Stimulated activated CD4-positive, alpha-beta T cell treated with anti-CD3 and anti-CD28 coated beads, TNF-alpha, amount 100 ng/mL, for 48 hours (primary cell): ENCODE measurements at regions not wholly inside any gene's neighbourhood (a gene's known extent, or its start where the extent isn't known, plus 50 kb on each side); places are given as distances from the start of the nearest gene placed in this dataset.

Experiments
- DNase-seq, 3 donors: peaks; one replicate each; pipeline ENCODE4 v3.0.0-alpha.2; 2020; ENCODE audit warnings: low read depth in 3 of 3

DNA sequence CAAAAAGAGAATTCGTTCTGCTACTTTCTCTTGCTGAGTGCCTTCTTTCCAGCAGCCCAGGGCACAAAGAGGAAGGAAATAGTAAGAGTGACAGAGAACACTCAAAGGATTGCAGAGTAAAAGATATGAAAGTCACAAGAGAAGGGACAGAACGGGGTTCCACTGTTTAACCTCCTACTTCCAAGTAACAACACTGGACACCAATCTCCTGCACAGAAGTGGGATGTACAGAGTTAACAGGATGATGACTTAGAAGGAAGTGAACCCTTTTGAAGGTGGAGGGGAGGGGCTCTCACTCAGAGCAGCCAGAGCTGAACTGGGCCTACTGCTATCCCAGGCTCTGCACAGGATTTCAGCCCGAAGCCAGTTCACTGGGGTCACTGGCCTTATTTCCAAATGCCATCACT lies 130.1 kb upstream of the PRICKLE2 start:
- DNase-seq = no peak

DNA sequence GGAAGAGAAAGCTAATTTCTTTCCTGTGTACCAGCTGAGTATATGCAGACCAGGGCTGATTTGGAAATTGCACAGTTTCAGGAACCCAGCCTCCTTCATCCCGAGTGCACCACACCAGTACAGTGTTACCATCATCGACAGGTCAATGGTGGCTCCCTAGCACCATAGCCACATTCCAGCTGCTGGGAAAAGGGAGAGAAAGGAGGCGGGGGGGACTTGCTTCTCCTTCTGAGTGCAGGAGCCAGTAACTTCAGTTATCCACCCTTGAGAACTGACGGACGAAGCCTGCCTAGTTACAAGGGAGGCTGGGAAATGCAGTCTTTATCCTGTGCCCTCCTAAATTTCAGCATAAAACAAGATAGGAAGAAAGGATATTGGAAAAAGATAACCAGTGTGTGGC lies 129.7 kb upstream of the PRICKLE2 start:
- DNase-seq = no peak

DNA sequence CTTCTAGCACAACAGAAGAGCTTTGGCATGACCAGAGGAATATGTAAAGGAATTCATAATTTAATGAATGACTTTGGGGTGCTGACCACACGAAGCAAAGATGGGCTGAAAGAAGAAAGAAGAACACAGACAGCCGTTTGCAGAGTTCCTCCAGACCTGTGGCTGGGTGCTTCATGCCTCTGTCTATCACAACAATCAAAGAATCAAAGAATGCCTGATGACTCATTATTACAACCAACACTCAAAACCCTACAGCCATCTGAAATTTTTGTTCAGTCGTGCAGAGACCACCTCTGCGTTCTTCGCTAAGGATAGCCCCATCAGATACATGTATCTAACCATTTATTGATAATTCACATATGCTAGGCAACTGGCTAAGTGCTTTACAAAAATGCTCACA lies 129.0 kb upstream of the PRICKLE2 start:
- no peak for DNase-seq

DNA sequence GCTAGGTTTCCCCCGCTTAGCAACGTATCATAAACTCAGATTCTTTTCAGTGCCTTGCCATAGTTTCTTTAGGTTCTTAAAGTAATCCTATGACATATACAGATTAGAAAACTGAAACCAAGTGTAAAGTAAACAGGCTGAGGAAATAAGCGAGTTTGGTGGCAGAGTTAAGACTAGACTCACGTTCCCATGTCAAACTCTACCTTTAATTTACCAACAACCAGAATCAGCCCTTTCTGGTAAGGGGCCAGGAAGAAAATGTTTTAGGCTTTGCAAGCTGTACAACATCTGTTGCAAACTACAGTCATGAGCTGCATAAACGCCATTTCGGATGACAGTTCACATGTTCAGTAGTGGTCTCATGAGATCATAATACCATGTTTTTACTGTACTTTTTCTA lies 128.0 kb upstream of the PRICKLE2 start:
- no peak for DNase-seq

DNA sequence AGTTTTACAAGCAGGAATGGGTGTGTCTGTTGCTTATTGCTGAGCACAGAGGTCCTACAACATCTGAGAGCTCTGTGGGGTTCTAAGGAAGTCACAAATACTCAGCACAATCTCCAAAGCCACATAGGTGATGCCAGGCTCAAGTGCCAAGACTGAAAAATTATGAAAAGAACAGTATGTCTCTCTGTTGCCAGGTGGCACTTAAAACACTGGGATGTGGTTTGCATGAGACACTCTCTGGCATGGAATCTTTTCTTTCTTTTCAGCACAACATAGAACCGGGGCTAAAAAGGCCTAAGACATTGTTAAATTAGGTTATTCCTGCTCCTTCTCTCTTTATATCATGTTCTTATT lies 127.3 kb upstream of the PRICKLE2 start:
- DNase-seq = no peak

DNA sequence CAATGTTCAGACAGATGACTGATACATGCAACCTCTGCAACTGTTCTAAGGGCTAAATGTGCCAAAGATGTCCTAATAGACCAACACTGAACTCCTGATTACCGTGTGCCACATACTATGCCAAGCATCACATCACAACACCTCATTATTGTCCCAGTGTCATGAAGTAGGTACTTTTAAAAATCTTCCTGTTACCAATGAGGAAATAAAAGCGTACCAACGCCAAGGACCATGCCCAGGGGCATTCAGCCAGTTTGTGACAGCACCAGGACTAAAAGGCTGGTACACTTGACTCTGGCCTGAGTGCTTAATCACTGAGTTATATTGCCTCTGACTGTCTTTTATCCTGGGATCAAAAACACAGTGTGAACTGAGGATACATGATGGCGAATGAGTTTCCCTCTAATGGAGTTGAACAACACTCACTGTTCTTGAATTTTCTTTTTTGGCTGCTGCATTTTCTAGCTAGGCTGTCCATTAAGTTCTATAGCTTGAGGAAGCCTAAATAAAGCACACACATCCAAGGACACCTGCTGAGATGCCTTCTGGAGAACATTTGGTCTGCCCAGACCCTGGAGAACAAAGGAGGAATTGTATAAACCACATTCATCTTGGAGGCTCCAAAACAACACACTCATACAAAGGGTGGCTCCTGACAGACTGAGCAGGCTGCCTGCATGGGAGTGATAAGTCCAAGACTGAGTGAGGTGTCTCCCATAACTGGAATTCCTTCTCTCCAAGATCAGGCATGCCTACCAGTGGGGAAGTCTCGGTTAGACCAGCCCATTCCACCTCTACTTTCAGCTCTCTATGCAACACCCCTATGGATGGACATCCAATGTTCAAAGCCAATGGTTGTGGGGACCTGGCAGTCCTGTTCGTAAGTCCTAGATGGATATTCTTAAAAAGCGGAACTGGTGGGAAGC lies 126.7 kb upstream of the PRICKLE2 start:
- DNase-seq = no peak

DNA sequence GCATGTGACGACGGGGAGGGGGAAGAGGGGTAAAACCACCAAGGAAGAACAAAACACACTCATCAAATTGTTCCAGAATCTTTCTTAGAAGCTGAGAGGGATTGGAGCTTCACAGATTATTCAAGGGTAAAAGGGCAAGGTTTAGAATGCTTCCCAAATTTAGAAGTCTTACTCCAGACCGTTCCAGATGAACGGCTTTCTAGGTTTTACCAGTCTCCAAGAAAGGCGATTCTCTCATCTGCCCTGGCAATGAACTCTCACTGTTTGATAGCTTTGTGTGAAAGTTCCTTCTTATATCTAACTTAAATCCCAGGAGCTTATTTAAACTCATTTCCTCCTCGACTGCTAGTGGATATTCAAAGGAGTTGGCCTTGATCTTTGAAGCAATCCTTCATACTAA lies 124.3 kb upstream of the PRICKLE2 start:
- no peak for DNase-seq

DNA sequence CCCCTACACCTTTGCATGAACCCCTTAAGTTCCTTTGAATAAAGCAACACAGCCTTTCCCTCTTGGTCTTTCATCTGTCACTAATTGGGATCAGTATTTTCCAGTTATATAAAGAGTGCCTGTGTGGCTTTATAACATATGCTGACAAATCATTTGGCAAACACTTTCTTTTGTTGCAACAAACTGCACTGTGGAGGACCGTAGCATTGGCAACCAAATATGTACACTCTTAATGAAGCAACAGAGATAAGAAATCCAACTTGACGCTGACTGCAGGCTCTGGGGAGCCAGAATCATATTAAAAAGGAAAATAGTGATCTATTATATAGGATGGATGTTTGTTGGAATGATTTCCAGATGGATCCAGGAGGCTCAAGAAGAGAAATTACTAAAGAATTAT lies 120.1 kb upstream of the PRICKLE2 start:
- DNase-seq = no peak

DNA sequence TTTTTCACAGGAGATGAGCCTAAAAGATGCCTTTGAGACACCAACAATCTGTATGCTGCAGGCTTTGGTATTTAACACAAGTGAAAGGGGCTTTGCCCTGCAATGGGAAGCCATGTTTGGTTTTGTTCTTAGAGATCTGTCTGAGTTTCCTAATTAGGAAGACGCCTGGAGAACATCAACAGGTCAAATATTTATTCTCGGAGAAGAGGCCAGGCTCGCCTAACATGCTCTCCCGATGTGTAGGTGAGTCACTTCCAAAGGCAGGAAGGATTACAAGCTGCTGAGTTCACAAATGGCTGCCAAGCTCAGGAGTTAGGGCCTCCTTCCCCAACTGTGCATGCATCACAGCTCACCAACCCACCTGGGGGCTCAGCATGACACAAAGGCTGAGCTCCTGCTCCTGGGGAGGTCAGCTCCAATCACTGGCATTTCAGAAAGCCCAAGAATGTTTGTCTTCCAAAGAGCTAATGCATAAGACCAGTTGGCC lies 119.5 kb upstream of the PRICKLE2 start:
- DNase-seq = no peak

DNA sequence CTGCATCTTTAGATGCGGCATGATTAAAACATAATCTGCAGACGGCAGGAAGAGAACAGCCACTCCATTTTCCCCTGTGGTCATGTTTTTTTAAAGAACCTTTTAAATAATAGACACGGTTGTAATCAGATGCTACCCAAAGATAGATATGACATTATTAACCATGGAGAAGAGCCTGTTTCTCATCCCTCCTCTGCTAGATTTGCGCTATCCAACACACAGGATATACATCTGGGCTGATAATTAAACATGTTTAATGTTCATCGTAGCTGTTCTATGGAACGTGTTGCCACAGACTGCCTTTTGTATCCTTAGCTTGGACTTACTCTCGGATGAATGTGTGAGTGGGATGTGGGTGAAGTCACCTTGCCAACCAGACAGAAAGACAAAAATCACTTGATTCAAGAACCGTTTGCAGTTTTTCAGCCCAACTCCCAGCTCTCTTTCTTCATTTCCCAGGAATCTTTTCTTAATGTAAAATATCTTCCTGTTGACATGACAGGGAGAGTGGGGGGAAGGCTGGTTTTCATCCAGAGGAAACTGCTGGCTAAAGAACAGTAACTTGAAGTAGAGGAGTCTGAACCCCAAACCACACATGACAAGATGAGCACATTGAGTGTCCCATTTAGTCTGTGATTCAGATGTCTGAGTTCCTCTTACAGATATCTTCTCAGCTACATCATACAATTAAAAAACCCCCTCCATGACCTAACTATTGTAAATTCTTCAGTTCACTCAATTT lies 118.6 kb upstream of the PRICKLE2 start:
- no peak for DNase-seq

DNA sequence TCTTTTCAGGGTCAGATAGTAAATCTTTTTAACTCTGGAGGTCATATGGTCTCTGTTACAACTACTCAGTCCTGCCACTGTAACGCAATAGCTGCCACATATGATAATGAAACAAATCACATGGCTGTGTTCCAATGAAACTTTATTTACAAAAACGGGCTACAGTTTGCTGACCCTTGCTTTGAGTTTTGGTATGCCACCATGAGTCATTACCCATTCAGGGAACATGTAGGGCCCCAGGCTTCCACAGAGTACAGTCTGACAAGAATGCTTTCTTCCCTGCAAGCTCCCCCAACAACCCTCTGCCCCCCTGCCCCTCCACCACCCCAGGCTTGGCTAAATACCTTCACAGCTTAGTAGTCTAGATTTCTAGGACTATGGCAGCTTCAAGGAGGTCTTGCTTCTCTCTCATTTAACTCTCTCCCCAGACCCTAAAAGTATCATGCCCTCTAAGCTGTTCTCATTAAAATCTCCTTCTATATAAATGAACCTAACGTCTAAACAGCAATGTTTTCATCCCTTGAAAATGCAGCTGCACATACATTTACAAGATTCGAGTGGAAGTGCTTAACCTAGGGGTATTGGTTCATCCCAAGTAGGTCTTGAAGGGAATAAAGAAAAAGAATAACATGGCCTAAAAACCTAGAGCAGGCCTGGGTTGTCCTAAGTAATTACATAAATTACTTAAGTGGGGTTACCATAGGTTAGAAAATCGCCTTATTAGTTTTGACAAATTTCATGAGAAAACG lies 117.8 kb upstream of the PRICKLE2 start:
- DNase-seq = no peak

DNA sequence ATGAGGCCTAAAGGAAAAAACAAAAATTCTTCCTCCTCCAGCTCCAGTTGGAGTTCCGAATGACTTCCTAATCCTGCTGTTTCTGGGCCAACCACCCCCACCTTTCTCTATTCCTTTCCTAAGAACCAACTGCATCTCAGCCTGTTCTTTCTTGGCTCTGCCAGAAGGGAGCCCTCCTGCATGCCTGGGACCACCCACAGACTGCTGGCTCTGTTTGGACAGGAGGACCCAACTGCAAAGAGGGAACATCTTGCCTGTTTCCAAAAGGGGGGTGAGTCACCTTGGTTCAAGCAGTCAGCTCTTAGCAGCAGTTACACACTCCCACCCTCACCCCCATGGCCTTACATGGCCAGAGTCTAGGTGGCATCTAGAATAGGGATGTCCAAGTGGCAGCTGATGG lies 116.0 kb upstream of the PRICKLE2 start:
- no peak for DNase-seq

DNA sequence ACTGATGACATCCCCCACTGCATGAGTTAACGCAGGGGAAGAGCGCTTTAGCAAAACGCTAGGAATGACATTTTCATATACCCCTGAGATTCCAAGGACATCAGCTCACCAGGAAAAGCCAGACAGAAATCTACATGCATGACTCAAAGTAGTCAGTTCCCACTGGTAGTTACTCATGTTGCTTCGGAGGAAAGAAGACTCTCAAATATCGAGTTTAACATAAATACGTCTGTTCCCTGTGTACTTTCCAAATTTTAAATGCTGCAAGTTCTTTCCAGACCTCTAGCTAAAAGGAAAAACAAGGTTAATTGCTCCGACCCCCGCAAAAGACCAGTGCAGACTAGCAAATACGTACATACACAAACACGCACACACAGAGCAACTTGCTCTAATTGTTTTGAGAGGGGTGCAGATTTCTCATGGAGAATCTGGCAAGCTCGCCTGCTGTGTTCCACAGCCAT lies 115.4 kb upstream of the PRICKLE2 start:
- no peak for DNase-seq

DNA sequence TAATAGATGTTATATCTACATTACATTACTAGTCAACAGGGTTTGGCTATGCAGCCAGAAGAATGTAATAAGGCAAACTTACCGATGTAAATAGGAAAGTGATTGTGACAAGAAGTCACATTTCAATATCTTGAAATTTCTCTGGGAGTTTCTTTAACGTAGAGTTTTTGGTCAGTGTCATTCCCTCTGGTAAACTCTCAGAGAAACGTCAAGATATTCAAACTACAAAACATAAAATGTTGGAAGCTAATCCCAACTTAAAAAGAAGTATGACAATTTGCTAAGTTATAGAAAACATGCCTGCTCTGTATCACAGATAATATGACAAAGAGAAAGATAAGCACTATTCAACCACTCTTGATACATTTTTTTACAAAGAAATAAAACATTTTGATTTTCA lies 111.2 kb upstream of the PRICKLE2 start:
- no peak for DNase-seq

DNA sequence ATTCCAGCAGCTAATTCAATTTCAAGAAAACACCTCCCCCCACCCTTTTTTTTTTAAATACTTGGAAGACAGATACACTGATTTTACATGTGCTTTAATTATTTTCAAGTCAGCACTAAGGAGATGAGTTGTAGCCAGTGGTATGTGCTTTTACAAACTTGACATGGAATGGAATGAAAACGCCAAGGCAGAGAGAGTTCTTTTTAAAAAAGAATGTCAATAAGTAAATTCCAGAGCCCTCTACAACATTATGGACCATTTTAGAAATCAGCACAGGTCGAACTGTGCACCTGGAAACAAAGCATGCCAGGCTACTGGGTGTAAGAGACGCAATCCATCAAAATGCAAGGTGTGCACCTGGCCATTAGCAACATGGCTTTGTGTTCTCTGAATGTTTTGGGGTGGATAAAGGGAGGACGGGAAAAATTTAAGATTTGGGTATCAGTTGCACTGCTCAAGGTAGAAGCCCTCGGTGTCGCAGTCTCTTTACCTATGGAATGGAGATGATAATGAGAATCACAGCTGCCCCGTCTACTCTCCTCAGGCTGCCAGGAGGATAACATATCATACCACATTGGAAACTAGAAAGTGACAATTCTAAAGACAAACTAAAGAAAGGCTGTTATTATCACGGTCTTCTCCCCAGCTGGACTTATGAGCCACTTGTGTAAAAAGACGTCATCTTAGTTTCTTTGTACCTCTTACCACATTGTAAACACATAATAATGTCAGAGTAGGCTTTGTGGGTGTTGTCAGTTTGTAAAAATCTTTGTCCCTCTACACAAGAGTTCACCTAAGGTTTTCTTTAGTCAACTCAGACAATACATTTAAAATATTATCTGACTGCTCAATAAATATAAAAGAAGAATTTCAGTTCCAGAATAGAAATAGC lies 107.4 kb upstream of the PRICKLE2 start:
- DNase-seq = no peak

DNA sequence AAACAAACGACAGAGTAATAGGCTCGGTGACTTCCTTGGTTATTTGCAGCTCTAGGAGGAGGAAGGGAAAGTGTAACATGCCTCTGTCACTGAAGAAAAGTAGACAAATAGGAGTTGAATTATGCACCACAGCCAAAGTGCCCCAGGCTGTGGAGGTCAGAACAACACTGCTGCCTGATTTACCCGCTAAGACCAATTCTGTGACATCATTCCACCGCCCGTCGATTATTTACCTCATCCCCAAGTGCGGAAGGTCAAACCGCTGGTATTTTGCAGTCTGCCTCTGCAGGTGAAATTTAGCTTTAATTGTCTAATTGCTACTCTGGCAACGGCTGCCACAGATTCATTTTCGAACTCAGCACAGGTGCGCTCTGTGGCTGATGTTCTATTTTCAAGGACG lies 106.3 kb upstream of the PRICKLE2 start:
- no peak for DNase-seq

DNA sequence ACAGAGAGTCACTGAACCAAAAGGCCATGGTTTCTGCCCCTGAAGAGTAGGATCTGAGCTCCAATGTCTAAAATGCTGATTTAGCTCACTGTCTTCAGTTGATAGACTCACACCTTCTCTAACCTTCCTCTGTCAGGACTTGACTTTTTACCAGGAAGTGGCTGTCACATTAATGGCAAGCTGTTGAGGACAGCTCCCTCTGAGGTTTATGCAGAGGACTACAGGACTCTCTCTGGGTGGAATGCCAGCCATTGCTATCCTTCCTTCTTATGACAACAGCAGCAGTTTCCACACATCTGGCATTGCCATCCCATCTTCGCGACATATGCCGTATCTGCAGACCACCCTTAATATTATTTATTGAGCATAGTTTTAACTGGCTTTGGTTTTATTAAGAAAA lies 103.8 kb upstream of the PRICKLE2 start:
- DNase-seq = no peak

DNA sequence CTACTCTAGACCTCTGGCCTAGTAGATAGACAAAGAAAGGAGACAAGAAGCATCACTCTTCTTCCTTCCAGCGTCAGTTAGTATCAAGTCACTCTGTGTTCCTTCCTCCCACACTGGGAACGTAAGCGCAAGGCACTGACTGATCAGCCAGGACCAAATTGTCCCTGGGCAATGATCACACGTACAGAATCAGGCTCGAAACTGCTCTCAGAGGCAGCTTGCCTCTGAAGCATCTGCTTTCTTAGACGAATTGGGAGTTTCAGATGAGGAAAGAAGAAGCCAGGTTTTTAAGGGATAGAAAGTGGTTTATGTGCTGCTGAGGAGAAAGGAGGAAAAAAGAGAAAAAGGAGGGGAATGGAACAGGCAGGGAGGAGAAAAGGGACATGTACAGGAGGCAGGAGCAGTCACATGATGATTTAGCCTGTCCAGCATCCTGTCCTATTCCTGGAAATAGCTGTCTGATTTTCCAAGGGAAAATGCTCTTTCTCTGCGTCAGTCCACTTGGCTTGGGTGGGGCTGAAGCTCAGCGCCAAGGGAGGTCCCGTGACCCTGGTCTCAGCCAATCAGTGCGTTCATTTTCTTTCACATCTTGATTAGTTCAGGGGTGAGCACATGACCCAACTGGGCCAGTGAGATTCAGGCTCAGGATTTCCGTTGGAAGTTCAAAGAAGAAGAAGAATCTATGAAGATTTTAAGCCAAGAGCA lies 102.0 kb upstream of the PRICKLE2 start:
- no peak for DNase-seq

DNA sequence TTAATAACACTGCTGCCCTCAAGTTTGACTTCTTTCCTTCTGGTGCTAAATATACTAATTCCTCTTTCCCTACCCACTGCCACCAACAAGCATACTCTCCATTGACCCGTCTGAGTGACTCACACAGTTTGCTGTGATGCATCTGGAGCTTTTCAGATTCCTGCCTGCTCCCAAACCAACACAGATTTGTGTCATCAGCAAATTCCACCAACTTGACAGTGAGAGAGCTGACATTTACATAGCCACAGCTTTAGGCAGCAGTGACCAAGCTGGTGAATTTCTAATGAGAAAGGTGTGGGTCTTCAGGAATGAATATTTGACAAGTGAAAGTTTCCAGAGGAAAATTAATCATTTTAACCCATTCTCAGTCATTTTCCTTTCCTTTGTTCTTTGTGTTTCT lies 96.5 kb upstream of the PRICKLE2 start:
- DNase-seq = no peak

DNA sequence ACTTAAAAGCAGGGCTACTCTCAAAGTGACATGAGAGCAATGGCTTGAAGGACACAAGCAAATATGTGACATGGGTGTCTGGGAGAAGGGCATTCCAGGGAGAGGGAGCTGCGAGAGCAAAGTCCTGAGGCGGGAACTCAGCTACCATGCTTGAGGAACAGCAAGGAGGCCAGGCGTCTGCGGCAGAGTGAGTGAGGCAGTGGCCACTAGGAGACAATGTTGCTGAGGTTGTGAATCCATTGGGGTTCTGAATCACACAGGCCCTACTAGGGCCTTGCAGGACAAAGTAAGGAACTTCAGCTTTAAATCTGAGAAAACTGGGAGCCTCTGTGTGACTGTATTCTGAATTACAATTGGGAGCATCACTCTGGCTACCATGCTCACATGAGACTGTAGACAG lies 94.1 kb upstream of the PRICKLE2 start:
- no peak for DNase-seq
